ENCODE measurements at regions not wholly inside any gene's neighbourhood (a gene's known extent, or its start where the extent isn't known, plus 50 kb on each side); places are given as distances from the start of the nearest gene placed in this dataset.

GRCh38 chr4:152156442-152156841 is 379.4 kb downstream of the FBXW7 start:
- TF ChIP-seq EZH2phosphoT487 (IDR thresholded peaks at IDR 0.05; ENCODE audit: borderline replicate concordance, low read length) (no peak), CTCF (IDR thresholded peaks at IDR 0.05; ENCODE audit: low read depth, low read length, poor library complexity, severe bottlenecking) (no peak)

Data from DOHH2 (cell line).